ENCODE measurements at regions not wholly inside any gene's neighbourhood (a gene's known extent, or its start where the extent isn't known, plus 50 kb on each side); places are given as distances from the start of the nearest gene placed in this dataset.

DNA sequence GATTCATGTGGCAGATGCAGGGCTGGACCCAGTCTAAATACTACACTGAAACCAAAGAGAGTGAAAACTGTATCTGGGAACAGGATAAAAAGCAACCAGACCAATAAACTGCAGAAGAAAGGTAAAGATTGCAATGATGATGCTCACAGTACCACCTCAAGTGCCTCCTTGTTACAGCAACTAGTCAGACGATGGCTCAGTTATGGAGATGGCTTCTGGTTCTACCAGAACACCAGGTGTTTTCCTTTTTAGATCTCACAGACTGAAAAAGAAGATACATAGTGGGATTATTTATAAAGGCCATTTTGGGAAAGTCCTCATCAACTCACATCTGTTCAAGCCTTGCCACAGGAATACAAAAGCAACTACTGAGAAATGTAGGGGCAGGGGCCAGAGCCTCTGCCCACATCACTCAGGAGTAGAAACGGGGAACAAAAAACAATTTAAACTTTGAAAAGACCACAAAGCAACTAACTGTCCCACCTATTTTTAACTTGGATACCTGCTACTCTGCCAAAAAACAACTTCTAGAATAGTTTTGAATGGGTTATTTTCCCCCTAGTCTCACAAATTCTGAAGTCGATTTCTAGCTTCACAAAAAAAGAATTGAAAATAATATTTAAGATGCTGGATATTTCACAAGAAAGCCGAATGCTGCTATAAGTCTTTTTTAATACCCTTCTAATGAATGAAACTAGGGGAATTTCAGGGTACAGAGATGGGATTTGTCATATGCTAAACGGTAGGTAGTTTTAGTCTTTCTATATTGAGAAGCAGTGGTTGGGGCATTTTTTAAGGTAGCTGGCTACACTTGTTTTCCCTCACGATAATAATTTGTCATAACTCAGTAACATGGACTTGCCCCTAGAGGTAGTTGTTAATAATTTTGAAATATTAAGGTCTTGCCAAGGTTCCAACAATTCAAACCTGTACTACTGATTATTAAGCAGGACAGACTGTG is 197.2 kb upstream of the TMPO start:
- no peak for DNase-seq

DNA sequence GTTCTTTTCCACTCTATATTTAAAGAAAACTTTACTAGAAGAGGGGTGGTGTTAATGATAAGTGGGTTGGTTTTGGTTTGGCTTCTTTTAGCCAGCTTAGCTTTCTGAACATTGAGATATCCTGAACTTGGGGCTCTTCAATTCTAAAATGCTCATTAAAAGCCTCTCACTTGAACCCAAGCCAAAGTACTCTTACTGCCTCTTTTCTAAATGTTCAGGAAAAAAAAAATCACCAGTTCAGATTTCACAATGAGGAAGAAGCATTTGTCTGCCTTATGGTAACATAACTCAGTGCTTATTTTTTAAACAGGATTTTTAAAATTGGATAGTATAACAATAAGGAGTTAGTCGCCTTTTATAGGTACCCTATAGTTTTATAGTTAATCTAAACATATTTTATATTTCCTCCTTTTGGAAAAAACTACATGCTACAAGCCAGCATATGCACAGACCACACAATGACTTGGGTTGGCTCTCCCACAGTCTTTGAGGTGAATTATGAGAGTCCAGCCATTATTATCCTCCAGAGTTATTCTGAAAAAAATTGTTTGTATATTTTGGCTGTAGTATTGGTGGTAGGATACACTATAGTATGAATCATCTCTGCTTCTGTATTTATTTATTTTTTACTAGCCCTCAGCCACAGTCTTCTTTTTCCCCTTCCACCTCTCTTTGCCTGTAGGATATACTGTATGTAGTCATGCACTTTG is 195.5 kb upstream of the TMPO start:
- DNase-seq: no peak

DNA sequence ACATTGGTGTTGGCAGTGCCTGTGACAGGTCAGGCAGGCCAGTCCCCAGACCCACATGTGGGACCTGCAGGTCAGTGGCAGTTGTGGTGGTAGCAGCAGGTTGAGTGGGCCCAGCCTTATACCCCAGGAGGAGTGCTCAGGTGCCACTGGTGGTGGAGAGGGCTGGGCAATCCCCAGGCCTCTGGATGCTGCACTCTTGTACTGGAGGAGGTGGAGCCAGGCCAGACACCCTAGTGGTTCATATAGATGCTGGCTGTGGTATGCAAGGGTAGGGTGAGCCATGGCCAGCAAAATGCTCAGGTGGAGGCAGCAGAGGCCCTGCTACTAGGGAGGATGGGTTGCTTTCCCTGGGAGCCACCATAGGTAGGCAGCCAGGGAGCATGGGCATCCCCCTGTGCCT is 190.4 kb upstream of the TMPO start:
- no peak for DNase-seq

DNA sequence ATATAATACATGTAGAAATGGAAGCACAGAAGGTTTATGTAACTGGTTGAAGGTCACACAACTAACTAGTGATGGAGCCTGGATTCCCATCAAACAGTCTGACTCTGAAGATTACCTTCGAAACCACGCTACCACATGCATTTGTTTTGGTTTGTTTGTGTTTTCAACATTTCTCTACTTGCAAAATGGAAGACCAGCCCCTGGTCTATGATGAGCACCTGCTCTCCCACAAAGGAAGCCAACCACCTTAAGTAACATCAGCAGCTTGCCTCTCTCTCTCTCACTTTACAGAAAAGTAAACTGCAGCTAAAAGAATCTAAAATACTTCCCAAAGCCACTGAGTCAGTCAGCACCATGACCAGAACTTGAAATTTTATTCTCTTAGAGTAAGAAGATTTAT is 186.9 kb upstream of the TMPO start:
- no peak for DNase-seq

DNA sequence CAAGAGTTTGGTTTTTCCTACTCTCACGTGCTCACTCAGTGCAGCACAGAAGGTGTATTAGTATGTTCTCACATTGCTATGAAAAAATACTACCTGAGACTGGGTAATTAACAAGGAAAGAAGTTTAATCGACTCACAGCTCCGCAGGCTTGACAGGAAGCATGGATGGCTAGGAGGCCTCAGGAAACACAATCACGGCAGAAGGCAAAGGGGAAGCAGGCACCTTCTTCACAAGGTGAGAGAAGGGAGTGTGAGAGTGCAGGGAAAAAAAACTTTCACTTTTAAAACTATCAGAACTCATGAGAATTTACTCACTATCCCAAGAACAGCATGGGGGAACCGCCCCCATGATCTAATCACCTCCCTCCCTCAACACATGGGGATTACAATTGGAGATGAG is 185.8 kb upstream of the TMPO start:
- DNase-seq: no peak

DNA sequence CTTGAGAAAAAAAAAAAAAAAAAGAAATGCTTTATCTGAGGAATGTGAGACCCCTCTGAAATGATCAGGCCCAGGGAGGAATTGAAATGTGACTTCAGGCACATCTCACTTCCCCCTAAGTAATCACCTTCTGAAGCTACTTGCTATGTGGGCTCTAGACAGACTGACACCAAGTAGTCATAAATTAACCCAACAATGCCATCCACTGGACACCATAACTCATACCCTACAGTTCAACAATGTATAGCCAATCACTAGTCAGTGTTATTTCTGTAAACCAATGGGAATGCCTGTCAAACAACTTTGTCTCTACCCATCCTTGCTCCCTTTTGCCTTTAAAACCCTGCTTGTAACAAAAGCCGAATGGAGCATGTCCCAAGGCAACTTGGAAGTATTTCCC is 182.7 kb upstream of the TMPO start:
- DNase-seq: no peak

DNA sequence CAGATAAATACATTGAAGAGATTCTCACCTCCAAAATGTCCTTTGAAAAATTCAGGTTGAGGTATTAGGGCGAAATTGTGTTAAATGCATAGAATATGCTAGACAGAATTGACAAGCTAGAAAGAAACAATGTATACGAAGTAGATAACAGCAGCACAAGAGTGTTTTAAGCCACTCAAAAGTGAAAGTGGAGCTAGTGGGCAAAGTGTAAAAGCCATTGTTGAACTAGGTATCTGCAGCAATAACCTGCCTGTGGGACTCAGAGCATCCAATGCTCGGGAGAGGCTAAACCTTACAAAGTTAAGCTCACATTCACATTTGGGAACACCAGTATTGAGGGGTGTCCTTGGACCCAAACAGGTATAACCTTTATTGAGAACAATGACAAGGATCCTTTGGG is 180.6 kb upstream of the TMPO start:
- DNase-seq: no peak

DNA sequence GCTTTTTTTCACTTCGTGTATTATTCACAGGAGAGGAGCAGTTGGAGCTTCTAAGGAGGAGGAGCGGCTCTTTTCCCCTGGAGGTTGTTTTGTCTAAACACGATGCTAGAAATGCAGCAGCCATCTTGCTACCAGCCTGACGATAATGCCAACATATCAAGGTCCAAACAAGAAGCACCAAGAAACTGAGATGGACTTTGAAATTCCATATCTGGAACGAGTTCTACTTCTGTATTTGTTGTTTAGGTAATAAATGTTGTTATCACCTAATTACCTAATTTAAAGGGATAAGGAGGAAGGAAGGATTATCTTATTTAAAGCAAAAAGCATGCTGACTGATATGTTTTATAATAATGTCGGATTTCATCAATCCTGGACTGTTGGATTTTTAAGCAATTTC is 174.4 kb upstream of the TMPO start:
- no peak for DNase-seq

DNA sequence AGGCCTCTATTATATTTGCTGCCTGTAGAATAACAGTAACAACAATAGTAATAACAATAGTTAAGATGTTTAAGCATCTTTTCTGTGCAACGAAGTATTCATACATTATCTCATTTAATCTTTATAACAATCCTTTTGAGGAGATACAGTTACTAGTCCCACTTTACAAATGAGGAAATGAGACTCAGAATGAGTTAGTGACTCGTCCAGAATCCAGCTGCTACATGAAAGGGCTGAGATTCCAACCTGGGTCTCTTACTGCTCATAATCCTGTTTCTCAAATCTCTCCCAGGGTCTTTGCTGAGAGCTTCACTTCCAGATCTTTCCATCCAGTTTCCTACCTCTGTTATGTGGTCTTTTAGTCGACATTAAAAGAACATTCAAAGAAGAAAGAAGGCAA is 173.7 kb upstream of the TMPO start:
- DNase-seq: no peak

DNA sequence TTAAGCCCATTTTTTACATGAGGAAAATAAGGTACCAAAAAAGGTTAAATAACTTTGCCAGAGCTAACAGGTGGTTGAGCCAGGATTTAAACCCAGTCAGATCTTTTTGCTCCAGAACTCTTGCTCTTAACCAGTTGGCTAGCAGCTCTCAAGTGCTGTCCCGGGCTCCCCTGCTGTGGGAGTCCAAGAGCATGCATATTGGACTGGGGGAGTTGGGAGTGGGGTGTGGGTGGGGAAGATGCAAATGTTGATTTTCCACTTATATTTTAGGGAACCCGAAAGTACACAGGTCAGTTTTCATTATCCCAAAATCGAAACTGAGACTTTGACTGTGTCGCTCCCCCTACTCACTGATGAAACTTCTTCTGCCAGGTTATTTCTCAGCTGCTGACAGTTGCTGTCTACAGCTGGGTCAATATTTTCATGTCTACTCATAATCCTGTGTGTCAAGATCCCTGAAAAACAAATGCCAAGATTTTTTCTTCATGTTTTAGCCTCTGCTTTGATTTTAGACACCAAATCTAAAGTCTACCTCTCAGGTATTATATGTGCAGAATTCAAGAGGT is 172.3 kb upstream of the TMPO start:
- no peak for DNase-seq

DNA sequence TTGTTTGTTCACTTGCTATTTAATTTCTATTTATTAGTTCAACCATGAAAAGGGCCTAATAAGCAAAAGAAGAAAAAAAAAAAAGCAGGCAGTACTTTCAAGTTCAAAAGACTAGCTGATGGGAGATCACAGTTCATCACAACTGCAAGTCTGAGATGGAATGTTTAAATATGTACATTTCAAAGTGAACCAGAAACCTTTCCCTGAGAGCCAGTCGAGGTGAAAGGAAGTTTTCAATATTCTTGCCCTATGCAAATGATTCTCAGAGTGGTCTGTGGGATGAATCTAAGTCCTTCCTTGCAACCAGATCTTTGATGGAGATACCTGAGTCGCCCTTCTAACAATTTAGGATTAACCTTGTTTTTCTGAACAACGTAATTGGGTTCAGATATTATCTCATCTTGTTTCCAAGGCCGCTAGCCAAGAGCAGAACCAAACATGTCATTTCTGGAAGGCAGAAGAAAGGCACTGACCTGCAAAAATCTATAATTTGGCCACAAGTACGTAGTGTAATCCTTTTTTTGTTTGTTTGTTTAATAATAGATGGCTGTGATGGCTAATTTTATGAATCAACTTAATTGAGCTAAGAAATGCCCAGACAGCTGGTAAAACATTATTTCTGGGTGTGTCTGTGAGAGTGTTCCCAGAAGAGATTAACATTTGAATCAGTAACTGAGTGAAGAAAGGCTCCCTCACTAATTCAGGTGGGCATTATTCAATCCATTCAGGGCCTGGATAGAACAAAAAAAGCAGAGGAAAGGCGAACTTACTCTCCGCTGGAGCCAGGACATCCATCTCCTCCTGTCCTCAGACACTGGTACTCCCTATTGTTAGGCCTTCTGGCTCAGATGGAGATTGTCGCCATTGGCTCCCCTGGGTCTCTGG is 171.1 kb upstream of the TMPO start:
- DNase-seq: no peak

DNA sequence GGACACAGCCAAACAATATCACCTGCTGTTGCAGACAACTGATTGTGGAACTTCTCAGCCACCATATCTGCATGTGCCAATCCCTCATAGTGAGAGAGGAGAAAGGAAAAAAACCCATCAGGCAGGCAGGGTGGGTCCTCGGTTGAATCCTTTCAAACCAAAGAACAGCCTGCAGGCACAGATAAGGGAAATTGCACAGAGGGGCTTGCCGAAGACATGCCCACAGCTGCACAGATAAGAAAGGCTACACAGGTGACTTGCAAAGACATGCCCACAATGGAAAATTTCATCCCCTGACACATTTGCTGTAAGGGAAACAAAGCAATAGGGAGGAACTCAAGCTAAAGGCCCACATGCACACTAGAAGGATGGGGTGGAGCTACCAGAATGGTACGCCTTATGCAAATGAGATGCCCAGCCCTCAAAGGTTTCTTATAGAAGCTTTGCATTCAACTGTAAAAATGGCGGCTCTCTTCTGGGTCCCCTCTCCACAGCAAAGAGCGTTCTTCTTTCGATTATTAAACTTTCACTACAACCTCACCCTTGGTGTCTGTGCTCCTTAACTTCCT is 170.0 kb upstream of the TMPO start:
- DNase-seq: no peak

DNA sequence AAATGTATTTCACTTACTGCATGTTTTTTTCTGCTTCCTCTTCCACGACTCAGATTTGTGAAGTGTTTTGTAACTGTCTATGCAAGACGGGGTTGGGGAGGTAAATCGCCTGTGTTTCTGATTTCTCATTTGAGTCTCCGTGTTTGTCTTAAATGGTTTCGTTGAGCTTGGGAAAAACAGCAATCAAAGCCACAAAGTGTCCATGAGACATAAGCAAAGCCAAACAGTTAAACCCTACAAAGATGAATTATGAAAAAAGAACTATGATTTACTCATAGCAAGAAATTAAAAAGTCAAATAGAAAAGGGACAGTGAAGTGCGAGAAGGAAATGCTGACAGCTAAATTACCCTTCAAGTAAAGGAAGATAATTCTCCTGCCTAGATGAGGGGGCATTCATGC is 164.3 kb upstream of the TMPO start:
- DNase-seq: no peak

DNA sequence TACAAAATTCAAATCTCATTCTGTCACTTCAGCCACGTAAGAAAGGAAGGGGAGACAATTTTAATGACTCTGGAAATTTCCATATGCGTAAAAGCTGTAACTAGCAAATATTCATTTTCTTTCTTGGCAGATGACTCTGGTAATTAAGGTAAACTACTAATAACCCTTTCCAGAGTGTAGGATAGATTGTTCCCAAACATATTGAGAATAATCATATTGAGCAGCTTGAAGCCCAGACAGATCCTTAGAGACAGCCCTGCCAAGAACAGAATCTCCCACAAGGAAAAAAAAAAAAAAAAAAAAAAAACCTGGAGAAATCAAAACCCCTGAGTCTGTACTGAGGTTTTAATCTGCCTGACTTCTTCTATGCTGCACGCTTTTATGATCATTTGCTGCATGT is 163.6 kb upstream of the TMPO start:
- no peak for DNase-seq

DNA sequence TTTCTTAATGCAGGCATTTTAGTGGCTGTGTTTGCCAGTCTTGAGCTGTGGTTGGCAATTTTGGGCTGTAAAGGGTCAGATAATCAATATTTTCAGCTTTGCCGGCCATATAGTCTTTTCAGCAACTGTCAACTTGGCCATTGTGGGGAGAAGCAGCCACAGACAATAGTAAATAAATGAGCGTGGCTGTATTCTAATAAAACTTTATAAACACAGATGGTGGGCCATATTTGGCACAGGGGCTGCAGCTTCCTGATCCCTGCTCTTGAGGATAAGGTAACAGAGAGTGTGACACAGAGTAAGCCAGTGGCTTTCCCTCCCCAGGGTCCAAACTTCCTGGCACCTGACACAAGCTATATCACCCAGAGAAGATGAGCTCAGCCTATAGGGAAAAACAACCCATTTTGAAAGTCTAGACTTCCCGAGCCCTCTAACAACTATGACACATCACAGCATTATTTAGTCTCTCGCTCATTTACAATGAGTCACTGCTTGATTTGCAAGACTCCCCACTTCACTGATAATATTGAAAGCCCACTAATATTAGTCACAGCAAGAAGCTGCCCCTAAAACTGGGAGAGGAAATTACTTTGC is 163.1 kb upstream of the TMPO start:
- DNase-seq: no peak

DNA sequence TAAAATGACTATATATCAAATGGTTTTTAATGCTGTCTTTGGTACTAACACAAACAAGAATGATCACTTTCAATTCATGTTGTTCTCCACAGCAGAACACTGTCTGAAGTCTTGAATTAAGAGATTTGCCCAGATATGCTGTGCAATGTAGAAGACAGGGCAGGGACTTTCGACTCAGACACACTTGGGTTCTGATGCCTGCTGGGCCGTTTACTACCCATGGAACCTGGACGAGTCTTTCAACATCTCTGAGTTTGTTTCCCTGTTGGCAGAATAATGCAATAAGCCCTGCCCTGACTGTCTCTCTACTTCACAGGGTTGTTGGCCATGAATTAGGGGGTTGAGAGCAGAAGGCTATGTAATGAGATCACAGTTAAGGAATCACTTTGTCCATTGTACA is 162.6 kb upstream of the TMPO start:
- no peak for DNase-seq

DNA sequence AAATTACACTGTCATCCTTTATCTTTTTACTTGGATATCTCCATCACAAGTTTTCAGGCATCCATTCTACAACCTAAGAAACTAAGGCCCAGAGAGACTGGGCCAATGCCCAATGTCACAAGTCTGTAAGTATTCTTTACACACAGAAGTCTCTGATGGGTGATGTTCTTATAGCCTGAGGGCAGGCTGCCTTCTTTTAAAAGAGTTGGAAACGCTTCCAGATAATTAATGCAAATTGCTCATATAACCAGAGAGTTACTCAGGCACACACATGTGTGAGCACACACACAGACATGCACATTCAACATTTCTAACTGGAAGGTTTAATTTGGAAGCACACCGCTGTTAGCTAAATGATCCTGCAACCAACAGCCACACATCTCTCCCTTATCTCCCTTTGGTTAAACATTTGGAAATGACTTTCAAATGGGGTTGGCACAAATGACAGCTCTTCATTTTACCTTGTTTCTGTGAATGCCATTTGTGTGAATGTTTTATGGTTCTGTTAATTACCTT is 160.8 kb upstream of the TMPO start:
- no peak for DNase-seq

DNA sequence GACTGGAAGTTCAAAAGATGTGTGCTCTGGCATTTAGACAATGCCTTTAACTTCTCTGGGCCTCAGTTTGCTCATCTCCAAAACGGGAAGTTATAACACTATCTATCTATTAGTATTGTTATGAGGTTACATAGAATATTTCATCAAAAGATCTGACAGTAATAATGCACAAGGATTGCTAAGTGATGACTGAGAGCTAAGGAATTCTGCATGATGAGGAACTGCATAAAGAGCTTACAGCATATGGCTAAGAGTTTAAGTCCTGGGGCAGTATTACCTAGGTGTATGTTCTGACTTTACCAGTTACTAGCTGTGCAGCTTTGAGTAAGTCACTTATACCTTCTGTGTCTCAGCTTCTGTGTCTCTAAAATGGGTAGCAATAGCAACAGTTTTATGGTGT is 160.1 kb upstream of the TMPO start:
- no peak for DNase-seq

DNA sequence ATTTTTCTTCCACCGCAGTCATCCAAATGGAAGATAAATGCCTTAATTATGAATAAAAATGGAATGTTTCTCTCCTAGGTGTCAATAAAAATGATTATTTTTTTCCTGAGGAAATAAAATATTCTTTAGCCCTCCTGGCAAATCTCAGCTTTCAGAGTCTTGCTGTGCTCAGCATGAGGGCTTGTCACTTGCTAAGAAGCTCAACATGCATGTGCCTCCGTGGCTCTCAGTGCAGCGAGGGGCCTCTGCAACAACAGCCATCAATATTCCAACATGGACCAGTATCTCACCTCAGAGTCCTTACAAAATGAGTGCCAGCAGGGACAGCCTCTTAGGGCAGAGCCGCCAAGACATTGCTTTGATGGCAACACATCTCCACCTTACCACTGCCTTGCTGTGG is 159.5 kb upstream of the TMPO start:
- no peak for DNase-seq

DNA sequence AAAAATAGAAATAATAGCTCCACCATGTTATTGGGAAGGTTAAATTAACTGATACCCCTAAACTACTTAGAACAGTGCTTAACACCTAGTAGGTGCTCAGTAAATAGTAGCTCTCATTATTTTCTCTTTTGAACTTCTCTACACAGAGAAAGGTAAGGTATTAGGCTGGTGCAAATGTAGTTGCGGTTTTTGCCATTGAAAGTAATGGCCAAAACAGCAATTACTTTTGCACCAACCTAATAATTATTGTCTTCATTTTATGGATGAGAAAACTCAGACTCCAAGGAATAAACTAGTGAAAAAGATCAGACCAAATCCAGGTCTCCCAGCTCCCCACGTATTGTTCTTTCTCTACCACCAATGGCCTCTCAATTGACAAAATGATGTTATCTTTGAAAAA is 157.2 kb upstream of the TMPO start:
- DNase-seq: no peak

DNA sequence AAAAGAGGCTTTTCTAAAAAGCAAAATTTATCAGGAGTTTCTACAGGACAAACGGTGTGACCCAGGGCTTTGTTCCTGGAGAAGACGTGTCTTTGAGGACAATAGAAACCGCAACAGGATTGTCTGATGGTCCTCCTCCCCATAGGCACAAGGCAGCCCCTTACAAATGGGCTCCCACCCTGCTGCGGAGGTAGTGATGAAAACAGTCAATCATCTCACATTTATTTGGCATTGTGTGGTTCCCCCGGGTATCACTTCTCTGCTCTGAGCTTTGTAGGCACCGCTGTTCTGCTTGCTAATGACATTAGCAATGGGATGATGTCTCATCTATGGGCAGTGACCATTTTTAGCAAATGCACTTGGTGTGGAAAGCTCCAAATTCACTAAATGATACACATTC is 155.5 kb upstream of the TMPO start:
- no peak for DNase-seq

DNA sequence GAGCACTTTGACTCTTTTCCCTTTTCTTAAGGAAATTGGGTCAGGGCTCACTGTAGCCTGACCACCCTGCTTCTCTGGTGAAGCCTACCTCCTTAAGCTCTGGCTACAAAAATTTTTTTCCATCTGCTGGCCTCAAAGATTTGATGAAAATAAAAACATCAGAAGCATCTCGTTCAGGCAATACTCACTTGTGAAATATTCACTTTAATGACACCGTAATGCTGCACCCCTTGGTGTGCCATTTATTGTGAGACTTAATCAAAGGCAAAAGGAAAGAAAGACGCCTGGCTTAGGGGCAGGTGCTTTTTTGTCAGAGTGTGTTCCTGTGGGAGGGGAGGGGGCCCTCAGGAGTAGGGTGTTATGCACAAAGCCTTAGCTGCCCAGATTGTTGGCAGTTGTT is 155.0 kb upstream of the TMPO start:
- DNase-seq: no peak

Measured in activated CD4-positive, alpha-beta T cell treated with anti-CD3 and anti-CD28 coated beads for 1 hour (primary cell).